GM12878 (cell line): ENCODE measurements at regions not wholly inside any gene's neighbourhood (a gene's known extent, or its start where the extent isn't known, plus 50 kb on each side); places are given as distances from the start of the nearest gene placed in this dataset.

Experiments
- EGR1 ChIP-seq, 2 experiments: IDR thresholded peaks; 1 replicate in 1 of 2; 2 replicates in 1 of 2; pipeline ENCODE4 v1.6.1; 2011 to 2012; ENCODE audit warnings: low read depth in 2 of 2, low read length in 2 of 2, borderline replicate concordance in 1 of 2, mild to moderate bottlenecking in 1 of 2, moderate library complexity in 1 of 2
- EP300 ChIP-seq, 2 experiments: fragments of 150-350 bp in 1 of 2; IDR thresholded peaks; 2 replicates each; pipeline ENCODE4 v1.6.1; 2011 to 2012; ENCODE audit warnings: low read depth in 2 of 2, low read length in 2 of 2, borderline replicate concordance in 1 of 2, improper control_type of control experiment in 1 of 2, inconsistent platforms in 1 of 2; ENCODE audit not compliant: control insufficient read depth in 1 of 2
- MEF2B ChIP-seq: fragments of 450-650 bp; IDR thresholded peaks from 2 replicates; pipeline ENCODE4 v1.6.1; 2018; ENCODE audit warnings: mild to moderate bottlenecking, moderate library complexity; ENCODE audit not compliant: partially characterized antibody, poor library complexity, severe bottlenecking
- SP1 ChIP-seq: IDR thresholded peaks from one replicate; pipeline ENCODE4 v1.6.1; 2011; ENCODE audit warnings: low read depth, low read length
- YY1 ChIP-seq: IDR thresholded peaks from 2 replicates; pipeline ENCODE4 v1.6.1; 2011; ENCODE audit warnings: low read depth, mild to moderate bottlenecking, low read length
- ZBTB11 ChIP-seq: fragments of 450-650 bp; formaldehyde crosslinking; IDR thresholded peaks from 2 replicates; pipeline ENCODE4 v1.5.0; 2022; ENCODE audit warnings: mild to moderate bottlenecking, missing genetic modification characterization
- TF ChIP-seq, protein P1 (sequence below): IDR thresholded peaks from 2 replicates; pipeline ENCODE4 v1.6.1; 2012; ENCODE audit warnings: low read depth, low read length, improper control_type of control experiment

DNA sequence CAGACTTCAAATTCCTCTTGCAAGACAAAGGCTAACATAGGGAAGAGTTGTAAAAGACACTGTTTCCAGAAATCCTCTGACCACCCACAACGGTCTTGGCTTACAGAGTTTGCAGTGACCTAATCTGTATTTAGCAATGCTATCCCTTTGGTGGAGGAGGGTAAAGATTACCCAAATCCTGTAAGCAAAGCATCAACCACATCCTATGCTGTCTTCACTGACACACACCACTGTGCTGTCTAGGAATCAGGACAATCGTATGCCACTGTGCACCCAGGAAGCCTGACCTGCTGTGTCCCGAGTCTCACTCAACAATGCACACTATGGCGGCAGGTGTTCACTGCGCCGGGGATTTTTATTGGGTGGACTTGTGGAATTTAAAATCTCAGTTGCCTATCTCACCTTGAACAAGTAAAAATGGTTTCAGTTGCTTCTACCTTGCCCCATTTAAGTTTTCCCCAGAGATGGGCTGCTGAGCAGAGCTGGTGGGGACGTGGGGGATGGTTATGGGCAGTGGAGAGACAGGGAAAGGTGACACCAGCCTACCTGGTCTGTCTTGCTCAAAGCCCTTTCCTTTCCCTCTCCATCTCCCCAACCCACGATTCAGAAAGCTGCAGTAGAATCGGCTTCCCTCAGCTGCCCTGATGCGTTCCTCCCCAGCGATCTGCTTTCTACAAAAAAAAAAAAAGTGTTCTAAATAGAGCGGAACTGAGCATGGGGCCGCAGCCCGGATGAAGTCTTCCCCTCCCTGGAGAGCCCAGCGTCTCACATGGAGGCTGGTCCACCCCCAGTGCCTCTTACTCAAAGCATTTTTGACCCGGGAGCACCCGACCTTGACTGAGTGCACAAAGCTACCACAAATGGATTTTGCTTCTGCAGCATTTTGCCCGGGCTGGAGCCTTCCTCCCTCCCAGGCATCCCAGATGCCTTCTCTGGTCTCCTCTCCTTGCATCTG lies 271.5 kb downstream of the SOX9 start (continued):
- TF ChIP-seq EP300 (IDR thresholded peaks at IDR 0.05; ENCODE audit: borderline replicate concordance in 1 of 2, control insufficient read depth in 1 of 2, low read depth in 2 of 2, low read length in 2 of 2) (0 out of 4 replicates have a peak, but pooled peaks of 1 of the 2 experiments have one; percentile 32), SP1 (no peak), ZBTB11 (CRISPR knock-in tag) (no peak), YY1 (peak; percentile 58; the same call in 1 of the 2 replicates), MEF2B (peak; percentile 82), EGR1 (IDR thresholded peaks at IDR 0.05; ENCODE audit: borderline replicate concordance in 1 of 2, low read depth in 2 of 2, low read length in 2 of 2) (0 out of 3 replicates have a peak, but pooled peaks of 1 of the 2 experiments have one; percentile 2)
- TF ChIP-seq, protein P1, sequence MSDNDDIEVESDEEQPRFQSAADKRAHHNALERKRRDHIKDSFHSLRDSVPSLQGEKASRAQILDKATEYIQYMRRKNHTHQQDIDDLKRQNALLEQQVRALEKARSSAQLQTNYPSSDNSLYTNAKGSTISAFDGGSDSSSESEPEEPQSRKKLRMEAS = no peak
